ES-I3 (cell line): ENCODE measurements at regions not wholly inside any gene's neighbourhood (a gene's known extent, or its start where the extent isn't known, plus 50 kb on each side); places are given as distances from the start of the nearest gene placed in this dataset.

Source experiments
- H3K36me3 ChIP-seq: 2 replicates; pipeline ENCODE4 v1.6.1; 2013; ENCODE audit warnings: mild to moderate bottlenecking, low read length, control low read depth, moderate library complexity; ENCODE audit not compliant: insufficient read depth
- H3K4me1 ChIP-seq: 2 replicates; pipeline ENCODE4 v1.6.1; 2013; ENCODE audit warnings: mild to moderate bottlenecking, control low read depth, low read length; ENCODE audit not compliant: insufficient read depth
- H3K9ac ChIP-seq: 2 replicates; pipeline ENCODE4 v1.6.1; 2013; ENCODE audit warnings: low read depth, mild to moderate bottlenecking, low read length, moderate library complexity
- H3K9me3 ChIP-seq: 2 replicates; pipeline ENCODE4 v1.6.1; 2013; ENCODE audit warnings: mild to moderate bottlenecking, low read length, moderate library complexity; ENCODE audit not compliant: control insufficient read depth, insufficient read depth

GRCh38 chr11:110909336-110909735 is 197.1 kb upstream of the ARHGAP20 start:
- Histone ChIP-seq H3K9ac (no peak overlapping the region), H3K9me3 (no peaks in the 10 kb centered on the region), H3K36me3 (no peaks in the 10 kb centered on the region), H3K4me1 (no peaks in the 10 kb centered on the region)

- no peak overlapping the region for H3K9ac ChIP-seq
- no peaks in the 10 kb centered on the region for H3K4me1 ChIP-seq
- no peaks in the 10 kb centered on the region for H3K36me3 ChIP-seq
- no peaks in the 10 kb centered on the region for H3K9me3 ChIP-seq
These were observed 196.3 kb upstream of the ARHGAP20 start for GRCh38 chr11:110908401-110909105.

GRCh38 chr11:110907629-110908028 is 195.4 kb upstream of the ARHGAP20 start:
- no peaks in the 10 kb centered on the region for H3K4me1 ChIP-seq
- no peaks in the 10 kb centered on the region for H3K9me3 ChIP-seq
- no peak overlapping the region for H3K9ac ChIP-seq
- no peaks in the 10 kb centered on the region for H3K36me3 ChIP-seq

- no peak overlapping the region for H3K9ac ChIP-seq
- no peaks in the 10 kb centered on the region for H3K9me3 ChIP-seq
- no peaks in the 10 kb centered on the region for H3K36me3 ChIP-seq
- H3K4me1 ChIP-seq = no peaks in the 10 kb centered on the region
These were observed 191.6 kb upstream of the ARHGAP20 start for GRCh38 chr11:110903830-110904229.

GRCh38 chr11:110903378-110903777 is 191.1 kb upstream of the ARHGAP20 start:
- no peaks in the 10 kb centered on the region for H3K4me1 ChIP-seq
- no peaks in the 10 kb centered on the region for H3K9me3 ChIP-seq
- H3K36me3 ChIP-seq = no peaks in the 10 kb centered on the region
- no peak overlapping the region for H3K9ac ChIP-seq

- H3K9ac ChIP-seq = no peak overlapping the region
- H3K4me1 ChIP-seq = no peaks in the 10 kb centered on the region
- H3K9me3 ChIP-seq = no peaks in the 10 kb centered on the region
- no peaks in the 10 kb centered on the region for H3K36me3 ChIP-seq
These were observed 189.2 kb upstream of the ARHGAP20 start for GRCh38 chr11:110901441-110901840.

DNA sequence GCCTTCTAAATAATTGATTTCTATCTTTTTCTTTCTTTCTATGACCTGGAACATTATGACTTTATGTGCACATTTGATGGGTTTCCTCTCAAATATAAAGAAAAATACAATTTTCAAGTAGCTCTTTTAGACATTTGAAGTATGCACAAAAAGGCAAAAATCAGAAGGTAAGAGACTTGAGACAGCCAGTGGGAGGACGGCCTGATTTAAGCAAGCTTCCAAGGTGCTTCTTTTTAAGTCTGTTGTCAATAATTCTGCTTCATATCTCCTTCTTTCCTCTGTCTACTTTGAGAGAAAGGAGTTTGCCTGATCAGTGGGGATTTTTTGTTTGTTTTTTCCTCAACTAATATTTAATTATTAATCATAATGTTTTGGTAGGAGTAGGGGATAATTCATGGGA is 188.2 kb upstream of the ARHGAP20 start:
- no peak overlapping the region for H3K9ac ChIP-seq
- no peaks in the 10 kb centered on the region for H3K36me3 ChIP-seq
- H3K4me1 ChIP-seq = no peaks in the 10 kb centered on the region
- H3K9me3 ChIP-seq = no peaks in the 10 kb centered on the region

- Histone ChIP-seq H3K36me3 (no peaks in the 10 kb centered on the region), H3K9ac (no peak overlapping the region), H3K4me1 (no peaks in the 10 kb centered on the region), H3K9me3 (no peaks in the 10 kb centered on the region)
These were observed 184.8 kb upstream of the ARHGAP20 start for GRCh38 chr11:110897035-110897434.

- no peaks in the 10 kb centered on the region for H3K36me3 ChIP-seq
These were observed 184.1 kb upstream of the ARHGAP20 start for GRCh38 chr11:110896358-110896757.

GRCh38 chr11:110894224-110894623 is 182.0 kb upstream of the ARHGAP20 start:
- no peaks in the 10 kb centered on the region for H3K9me3 ChIP-seq
- H3K9ac ChIP-seq = no peak overlapping the region
- H3K36me3 ChIP-seq = no peaks in the 10 kb centered on the region
- H3K4me1 ChIP-seq = no peaks in the 10 kb centered on the region

More at GRCh38 chr11:110896358-110896757, 184.1 kb upstream of the ARHGAP20 start:
- H3K9ac ChIP-seq = no peak overlapping the region
- no peaks in the 10 kb centered on the region for H3K4me1 ChIP-seq
- no peaks in the 10 kb centered on the region for H3K9me3 ChIP-seq

- Histone ChIP-seq H3K9me3 (no peaks in the 10 kb centered on the region), H3K9ac (no peak overlapping the region), H3K4me1 (no peaks in the 10 kb centered on the region), H3K36me3 (no peaks in the 10 kb centered on the region)
These were observed 180.6 kb upstream of the ARHGAP20 start for GRCh38 chr11:110892741-110893285.

GRCh38 chr11:110891411-110891810 is 179.2 kb upstream of the ARHGAP20 start:
- Histone ChIP-seq H3K9ac (no peak overlapping the region), H3K36me3 (no peaks in the 10 kb centered on the region), H3K4me1 (no peaks in the 10 kb centered on the region), H3K9me3 (no peaks in the 10 kb centered on the region)

DNA sequence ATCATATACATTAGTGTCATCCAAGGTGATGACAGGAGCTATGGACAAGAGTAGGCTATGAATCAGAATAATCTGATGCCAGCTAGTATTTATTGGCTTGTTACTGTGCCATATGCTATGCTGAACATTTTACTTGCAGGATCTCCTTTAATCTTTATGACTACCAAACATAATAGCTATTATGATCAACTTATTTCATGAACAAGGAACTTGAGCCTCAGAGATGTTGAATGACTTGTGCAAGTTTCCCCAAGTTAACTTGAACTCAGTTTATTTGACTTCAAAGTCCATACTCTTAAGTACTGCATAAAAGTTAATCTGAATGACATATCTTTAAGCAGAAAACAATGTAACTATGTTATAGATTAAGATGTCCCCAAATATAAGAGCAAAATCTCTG is 178.8 kb upstream of the ARHGAP20 start:
- H3K9me3 ChIP-seq = no peaks in the 10 kb centered on the region
- H3K36me3 ChIP-seq = no peaks in the 10 kb centered on the region
- no peaks in the 10 kb centered on the region for H3K4me1 ChIP-seq
- no peak overlapping the region for H3K9ac ChIP-seq

DNA sequence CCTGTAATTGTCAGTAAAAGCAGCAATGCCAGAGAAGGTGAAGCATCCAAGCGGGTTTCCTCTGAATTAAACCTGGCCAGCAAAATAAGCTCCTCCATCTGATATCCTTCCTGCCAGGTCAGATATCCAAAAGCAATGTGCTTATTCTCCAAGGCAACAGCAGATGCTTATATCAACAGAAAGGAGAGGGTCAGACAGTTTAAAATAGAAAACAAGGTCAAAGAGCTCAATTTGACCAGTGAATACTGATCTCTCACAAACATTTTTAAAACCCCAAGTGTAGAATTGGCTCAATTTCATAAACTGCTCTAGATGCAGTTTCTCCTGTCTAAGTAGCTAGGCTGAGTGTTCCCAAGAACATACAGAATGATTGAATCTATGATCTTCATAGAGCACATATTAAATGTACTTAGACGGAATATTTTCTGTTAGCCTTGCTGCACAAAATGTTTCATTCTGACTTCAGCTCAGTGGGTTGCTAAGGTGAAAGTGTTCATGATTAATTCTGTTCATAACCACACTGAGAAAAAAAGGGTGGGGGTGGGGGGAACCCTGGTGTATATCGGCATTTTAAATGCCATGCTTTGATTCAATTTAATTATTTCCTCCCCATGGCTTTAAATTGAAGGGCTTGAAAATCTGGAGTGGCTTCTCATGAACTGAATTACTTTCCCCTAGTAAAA is 174.2 kb upstream of the ARHGAP20 start:
- H3K4me1 ChIP-seq = no peaks in the 10 kb centered on the region
- no peak overlapping the region for H3K9ac ChIP-seq
- H3K9me3 ChIP-seq = no peaks in the 10 kb centered on the region
- no peaks in the 10 kb centered on the region for H3K36me3 ChIP-seq

DNA sequence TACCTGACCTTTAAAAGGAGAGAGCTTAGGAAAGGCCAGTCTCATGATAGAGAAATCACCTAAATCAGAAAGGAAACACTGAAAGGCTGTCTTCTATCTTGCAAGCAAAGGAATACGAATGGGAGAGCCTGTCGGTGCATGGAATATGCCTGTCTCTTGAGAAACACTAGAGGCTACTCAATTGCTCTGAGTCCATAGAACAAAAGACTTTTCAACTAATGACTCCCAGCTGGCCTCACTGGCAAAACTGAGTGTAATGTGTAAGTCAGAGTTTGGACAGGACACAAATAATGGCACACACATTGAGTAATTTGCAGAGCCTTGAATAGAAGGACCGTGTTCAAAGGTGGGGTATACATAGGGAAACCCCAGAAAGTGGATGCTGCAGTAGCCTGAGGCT is 171.0 kb upstream of the ARHGAP20 start:
- Histone ChIP-seq H3K4me1 (no peaks in the 10 kb centered on the region), H3K9ac (no peak overlapping the region), H3K36me3 (no peaks in the 10 kb centered on the region), H3K9me3 (no peaks in the 10 kb centered on the region)
